ENCODE measurements at regions not wholly inside any gene's neighbourhood (a gene's known extent, or its start where the extent isn't known, plus 50 kb on each side); places are given as distances from the start of the nearest gene placed in this dataset.
"Not testable (repeated sequence)": the region's sequence is repeated elsewhere in the genome, so short reads cannot be mapped to it uniquely, and the experiment has no call there.

DNA sequence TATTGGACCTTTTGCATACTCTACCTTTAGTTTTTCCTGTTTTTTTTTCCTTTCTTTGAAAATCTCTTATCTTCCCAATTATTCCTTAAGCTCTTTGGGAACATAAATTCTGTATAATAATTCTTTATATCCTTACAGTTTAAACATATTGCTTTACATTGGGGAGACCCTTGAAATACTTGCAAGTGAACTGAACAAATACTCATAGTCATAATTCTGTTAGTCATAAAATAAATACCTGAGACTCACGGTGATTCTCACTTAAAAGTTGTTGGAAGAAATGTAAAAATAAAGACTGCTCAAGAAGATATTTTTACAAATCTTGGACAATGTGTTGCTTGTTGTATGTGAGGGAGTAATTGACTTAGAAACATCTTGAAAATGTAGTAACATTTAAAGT lies 515.2 kb upstream of the POT1 start:
- no peak for DNase-seq

- DNase-seq, result no peak
These were observed 506.6 kb upstream of the POT1 start for GRCh38 chr7:125436220-125436619.

DNA sequence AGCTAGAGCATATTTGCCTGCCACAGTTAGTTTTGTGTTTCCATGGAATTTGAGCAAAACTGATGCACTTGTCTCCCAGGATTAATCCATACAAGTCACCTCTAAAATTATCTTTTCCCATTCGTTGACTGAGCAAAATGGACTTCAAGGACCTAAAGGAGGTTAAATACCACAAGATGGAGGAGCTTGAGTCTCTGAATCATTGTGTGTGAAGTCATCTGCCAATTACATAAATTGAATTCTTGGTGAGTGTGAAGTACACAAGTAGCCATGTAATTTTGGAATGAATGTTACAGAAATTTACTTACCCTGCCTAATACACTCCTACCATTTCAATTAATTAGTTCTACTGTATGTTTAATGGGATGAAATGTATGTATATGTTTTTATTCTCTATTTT lies 501.7 kb upstream of the POT1 start:
- no peak for DNase-seq

DNA sequence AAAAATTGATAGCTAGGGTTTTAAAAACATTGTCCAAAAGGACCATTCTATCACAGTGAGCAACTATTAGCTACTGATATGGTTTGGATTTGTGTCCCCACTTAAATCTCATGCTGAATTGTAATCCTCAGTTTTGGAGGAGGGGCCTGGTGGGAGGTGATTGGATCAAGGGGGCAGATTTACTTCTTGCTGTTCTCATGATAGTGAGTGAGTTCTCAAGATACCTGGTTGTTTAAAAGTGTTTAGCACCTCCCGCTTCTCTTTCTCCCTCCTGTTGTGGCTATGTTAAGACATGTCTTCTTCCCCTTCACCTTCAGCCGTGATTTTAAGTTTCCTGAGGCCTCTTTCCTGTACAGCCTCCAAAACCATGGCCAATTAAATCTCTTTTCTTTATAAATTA lies 500.4 kb upstream of the POT1 start:
- DNase-seq, result no peak

DNA sequence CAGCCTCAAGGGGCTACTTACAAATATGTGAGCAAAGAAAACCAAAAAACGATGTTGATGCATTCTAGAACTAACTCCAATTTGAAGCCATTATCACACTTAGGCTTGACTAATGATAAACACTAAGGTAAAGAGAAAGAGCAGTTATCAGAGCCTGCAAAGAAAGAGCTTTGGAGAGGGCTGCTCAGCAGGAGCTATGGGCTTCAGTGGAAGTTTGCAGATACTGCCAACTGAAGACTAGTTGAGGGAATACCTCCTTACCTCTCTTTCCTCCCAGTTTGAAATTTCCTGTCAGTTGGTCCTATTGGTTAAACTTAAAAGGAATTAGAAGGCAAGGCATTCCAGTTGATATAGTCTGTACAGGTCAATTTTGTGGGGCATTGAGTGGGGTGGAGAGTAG lies 498.1 kb upstream of the POT1 start:
- DNase-seq, result no peak

GRCh38 chr7:125425506-125425905 lies 495.9 kb upstream of the POT1 start:
- DNase-seq, result no peak

DNA sequence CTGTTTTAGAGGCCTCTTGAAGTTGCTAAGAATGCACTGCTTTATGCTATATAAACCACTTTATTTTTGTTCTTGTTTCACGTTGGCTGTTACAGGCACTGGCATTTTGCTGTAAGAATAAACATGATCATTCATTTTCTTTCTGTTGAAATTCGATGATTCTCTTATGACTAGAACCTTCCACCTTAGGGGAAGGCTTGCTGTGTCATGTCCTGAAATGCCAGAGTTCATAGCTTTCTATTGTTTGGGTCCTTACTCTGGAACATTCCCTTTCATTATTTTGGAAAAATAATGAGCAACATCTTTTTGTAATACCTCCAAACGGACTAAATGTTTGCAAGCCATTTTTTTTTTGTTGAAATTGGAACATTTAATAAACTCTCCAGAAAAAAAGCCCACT lies 495.1 kb upstream of the POT1 start:
- DNase-seq, result no peak

- no peak for DNase-seq
These were observed 494.0 kb upstream of the POT1 start for GRCh38 chr7:125423458-125424155.

DNA sequence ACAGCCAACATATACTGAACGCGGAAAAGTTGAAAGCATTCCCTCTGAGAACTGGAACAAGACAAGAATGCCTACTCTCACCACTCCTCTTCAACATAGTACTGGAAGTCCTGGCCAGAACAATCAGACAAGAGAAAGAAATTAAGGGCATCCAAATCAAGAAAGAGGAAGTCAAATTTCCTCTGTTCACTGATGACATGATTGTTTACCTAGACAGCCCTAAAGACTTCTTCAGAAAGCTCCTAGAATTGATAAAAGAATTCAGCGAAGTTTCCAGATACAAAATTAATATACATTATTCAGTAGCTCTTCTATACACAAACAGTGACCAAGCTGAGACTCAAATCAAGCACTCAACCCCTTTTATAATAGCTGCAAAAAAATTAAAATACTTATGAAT lies 491.8 kb upstream of the POT1 start:
- DNase-seq, result not testable (repeated sequence)

DNA sequence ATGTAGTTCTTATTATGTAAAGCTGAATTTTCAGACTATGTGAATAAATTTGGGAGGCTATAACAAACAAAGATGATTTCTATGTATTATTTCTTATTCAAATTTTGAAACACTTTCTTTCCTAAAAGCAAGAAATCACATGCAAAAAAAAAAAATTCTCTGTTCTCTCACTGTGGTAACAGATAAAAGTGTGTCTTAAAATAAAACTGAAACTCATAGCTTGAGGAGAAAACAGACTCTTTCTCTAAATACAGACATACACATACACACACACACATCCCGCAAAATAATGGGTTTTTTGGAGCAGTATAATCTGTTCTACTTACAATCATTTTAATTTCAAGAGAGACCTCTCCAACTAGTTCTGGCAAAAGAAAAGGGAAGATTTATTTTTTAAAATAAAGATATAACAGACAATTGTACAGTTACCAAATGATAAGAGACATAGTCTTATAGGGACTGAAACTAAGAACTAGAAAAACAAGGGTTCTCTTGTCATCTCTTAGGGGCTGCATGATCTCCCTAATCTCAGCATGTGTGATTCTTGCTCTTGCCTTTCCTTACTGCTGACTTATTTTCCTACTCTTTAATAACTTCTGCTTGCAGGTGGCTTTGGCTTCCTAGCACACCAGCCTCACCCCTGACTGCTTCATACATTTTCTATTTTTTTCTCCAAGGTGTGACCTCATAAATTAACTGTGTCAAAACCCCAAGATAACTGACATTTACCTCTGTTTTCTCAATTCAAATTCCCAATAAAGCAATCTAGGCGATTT lies 483.5 kb upstream of the POT1 start:
- DNase-seq, result no peak

- no peak for DNase-seq
These were observed 480.3 kb upstream of the POT1 start for GRCh38 chr7:125409921-125410320.

DNA sequence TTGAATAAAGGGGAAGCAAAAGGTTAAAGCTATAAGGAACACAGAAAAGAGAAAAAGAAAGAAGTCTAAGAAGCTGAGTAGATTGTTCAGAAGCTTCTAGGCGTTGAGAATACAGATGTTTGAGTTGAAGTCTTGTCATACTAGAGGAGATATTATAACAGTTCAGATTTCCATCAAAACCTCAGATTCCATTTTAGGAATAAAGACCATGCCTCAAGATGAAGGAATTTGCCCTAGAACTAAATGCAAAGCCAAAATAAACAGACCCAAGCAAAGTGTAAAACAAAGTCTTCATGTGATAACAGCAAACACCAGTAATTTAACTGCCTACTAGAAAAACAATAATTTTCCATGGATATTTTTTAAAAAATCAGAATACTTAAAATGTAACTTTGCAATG lies 476.5 kb upstream of the POT1 start:
- no peak for DNase-seq

GRCh38 chr7:125399408-125399807 lies 469.8 kb upstream of the POT1 start:
- no peak for DNase-seq

- DNase-seq, result no peak
These were observed 467.0 kb upstream of the POT1 start for GRCh38 chr7:125396466-125397151.

GRCh38 chr7:125391921-125392320 lies 462.3 kb upstream of the POT1 start:
- DNase-seq, result no peak

DNA sequence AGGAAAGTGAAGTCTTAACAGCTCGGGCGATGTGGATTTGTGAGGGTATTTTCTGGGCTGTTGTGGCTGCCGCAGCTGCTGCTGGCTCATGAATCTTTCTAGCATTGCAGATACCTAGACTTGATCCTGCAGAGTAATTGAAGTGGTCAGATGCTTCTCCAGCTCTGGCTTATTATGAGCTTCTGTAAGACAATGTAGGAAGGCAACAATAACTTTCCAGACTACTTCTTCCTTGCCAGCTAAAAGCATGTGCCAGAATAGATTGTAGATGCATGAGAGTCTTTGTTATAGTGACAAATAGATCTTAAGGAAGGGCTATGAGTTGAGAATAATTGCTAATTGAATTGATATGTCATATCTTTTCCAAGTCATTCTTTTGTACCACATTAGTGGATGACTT lies 461.4 kb upstream of the POT1 start:
- no peak for DNase-seq

DNA sequence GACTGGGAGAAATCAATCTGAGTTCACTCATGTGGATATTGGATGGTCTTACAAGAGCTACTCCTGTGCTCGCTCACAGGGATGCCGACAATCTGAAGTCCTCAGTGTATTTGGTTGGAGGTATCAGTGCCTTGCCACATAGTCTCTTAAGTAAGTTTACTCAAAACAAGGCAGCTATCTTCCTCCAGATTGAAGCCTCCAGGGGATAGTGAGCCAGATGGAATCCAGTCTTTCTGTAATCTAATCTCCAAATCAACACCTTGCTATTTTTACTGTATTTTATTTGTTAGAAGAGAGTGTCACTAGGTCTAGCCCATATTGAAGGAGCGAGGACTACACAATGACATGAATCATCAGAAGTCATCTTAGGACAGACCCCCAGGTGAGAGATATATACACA lies 456.6 kb upstream of the POT1 start:
- DNase-seq, result no peak

- no peak for DNase-seq
These were observed 453.7 kb upstream of the POT1 start for GRCh38 chr7:125383324-125383723.

- no peak for DNase-seq
These were observed 452.8 kb upstream of the POT1 start for GRCh38 chr7:125382401-125382800.

GRCh38 chr7:125375942-125376341 lies 446.3 kb upstream of the POT1 start:
- no peak for DNase-seq

DNA sequence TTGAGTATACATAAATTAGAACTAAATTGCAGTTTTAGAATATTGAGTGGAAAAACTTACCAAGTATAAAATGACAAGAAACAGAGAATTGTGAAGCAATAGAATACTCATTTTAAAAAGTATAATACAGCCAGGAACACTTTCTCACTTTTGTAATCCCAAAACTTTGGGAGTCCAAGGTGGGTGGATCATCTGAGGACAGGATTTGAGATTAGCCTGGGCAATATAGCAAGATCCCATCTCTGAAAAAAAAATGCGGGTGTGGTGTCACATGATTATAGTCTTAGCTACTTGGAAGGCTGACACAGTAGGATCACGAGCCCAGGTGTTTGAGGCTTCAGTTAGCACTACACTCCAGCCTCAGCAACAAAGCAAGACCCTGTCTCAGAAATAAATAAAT lies 440.9 kb upstream of the POT1 start:
- DNase-seq, result no peak

DNA sequence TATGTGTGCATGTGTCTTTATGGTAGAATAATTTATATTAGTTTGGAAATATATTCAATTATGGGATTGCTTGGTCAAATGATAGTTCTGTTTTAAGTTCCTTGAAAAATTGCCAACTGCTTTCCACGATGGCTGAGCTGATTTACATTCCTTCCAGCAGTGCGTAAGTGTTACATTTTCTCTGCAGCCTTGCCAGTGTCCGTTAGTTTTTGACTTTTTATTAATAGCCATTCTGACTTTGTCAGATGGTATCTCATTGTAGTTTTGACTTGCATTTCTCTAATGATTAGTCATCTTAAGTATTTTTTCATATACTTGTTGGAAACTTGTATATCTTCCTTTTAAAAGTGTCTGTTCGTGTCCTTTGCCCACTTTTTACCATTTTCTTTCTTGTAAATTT lies 434.2 kb upstream of the POT1 start:
- DNase-seq, result no peak

DNA sequence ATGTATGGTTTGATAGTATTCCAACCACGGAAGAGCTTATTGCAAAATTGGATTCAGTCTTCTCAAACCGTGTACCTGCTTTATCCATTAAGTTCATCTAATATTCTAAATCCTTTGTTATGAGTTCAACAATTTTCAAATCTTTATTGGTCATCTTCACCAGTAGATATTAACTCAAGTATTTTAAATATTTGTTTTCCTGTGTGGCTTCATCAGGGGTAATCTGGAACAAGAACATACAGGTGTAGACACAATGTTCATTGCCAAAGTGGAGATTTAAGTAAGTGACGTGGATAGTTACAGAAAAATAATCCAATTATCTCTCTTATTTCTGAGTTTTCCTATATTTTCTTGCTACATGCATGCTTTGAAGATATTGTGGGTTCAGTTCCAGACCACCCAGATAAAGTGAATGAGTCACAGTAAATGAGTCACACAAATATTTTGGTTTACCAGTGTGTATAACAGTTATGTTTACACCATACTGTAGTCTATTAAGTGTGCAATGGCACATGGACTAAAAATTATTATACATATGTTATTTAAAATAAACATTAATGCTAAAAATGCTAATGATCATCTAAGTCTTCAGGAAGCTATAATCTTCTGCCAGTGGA lies 429.0 kb upstream of the POT1 start:
- DNase-seq, result no peak

Data from femur (tissue), 1 donor.